ENCODE measurements at regions not wholly inside any gene's neighbourhood (a gene's known extent, or its start where the extent isn't known, plus 50 kb on each side); places are given as distances from the start of the nearest gene placed in this dataset.

- Mint-ChIP-seq H3K27ac (ENCODE audit: unreplicated experiment) (no peak overlapping the region), H3K4me3 (no peak overlapping the region), H3K27me3 (ENCODE audit: low read depth) (no peaks in the 10 kb centered on the region), H3K36me3 (ENCODE audit: low read depth) (peaks cover 3% of the 10 kb centered on the region), H3K4me1 (peaks cover 8% of the 10 kb centered on the region), H3K9me3 (peaks cover 5% of the 10 kb centered on the region)
- TF ChIP-seq CTCF (conservative IDR thresholded peaks at IDR 0.05), result no peak
- no peak for DNase-seq (ENCODE audit: low read depth, low spot score)
Observed at GRCh38 chr20:11103866-11104265, 430.1 kb upstream of the JAG1 start.

GRCh38 chr20:11108102-11108810, 434.5 kb upstream of the JAG1 start:
- Mint-ChIP-seq H3K4me3 (no peak overlapping the region), H3K9me3 (peaks cover under 1% of the 10 kb centered on the region), H3K4me1 (peaks cover 8% of the 10 kb centered on the region), H3K27me3 (ENCODE audit: low read depth) (no peaks in the 10 kb centered on the region), H3K36me3 (ENCODE audit: low read depth) (no peaks in the 10 kb centered on the region), H3K27ac (ENCODE audit: unreplicated experiment) (no peak overlapping the region)
- no peak for DNase-seq (ENCODE audit: low read depth, low spot score)
- TF ChIP-seq CTCF (conservative IDR thresholded peaks at IDR 0.05), result no peak

GRCh38 chr20:11110535-11110934, 436.7 kb upstream of the JAG1 start:
- Mint-ChIP-seq H3K4me3 (no peak overlapping the region), H3K9me3 (peaks cover 1% of the 10 kb centered on the region), H3K36me3 (ENCODE audit: low read depth) (no peaks in the 10 kb centered on the region), H3K4me1 (peaks cover 8% of the 10 kb centered on the region), H3K27ac (ENCODE audit: unreplicated experiment) (no peak overlapping the region), H3K27me3 (ENCODE audit: low read depth) (no peaks in the 10 kb centered on the region)
- no peak for TF ChIP-seq CTCF (conservative IDR thresholded peaks at IDR 0.05)
- DNase-seq (ENCODE audit: low read depth, low spot score), result no peak

GRCh38 chr20:11111191-11111590, 437.4 kb upstream of the JAG1 start:
- no peak for TF ChIP-seq CTCF (conservative IDR thresholded peaks at IDR 0.05)
- Mint-ChIP-seq H3K4me1 (peaks cover 8% of the 10 kb centered on the region), H3K4me3 (no peak overlapping the region), H3K36me3 (ENCODE audit: low read depth) (no peaks in the 10 kb centered on the region), H3K9me3 (peaks cover 3% of the 10 kb centered on the region), H3K27me3 (ENCODE audit: low read depth) (no peaks in the 10 kb centered on the region), H3K27ac (ENCODE audit: unreplicated experiment) (no peak overlapping the region)
- DNase-seq (ENCODE audit: low read depth, low spot score), result no peak

GRCh38 chr20:11112832-11113231, 439.0 kb upstream of the JAG1 start:
- H3K27ac Mint-ChIP-seq (ENCODE audit: unreplicated experiment), result no peak overlapping the region

More at GRCh38 chr20:11112832-11113231, 439.0 kb upstream of the JAG1 start:
- Mint-ChIP-seq H3K9me3 (peaks cover 3% of the 10 kb centered on the region), H3K4me1 (peaks cover 6% of the 10 kb centered on the region), H3K4me3 (no peak overlapping the region), H3K36me3 (ENCODE audit: low read depth) (no peaks in the 10 kb centered on the region), H3K27me3 (ENCODE audit: low read depth) (no peaks in the 10 kb centered on the region)
- no peak for TF ChIP-seq CTCF (conservative IDR thresholded peaks at IDR 0.05)
- DNase-seq (ENCODE audit: low read depth, low spot score), result no peak

Measured in neural crest cell (in vitro differentiated cells).